Tibial artery (tissue), 4 donors: ENCODE measurements at regions not wholly inside any gene's neighbourhood (a gene's known extent, or its start where the extent isn't known, plus 50 kb on each side); places are given as distances from the start of the nearest gene placed in this dataset.

Experiments
- DNase-seq, 2 donors: peaks; one replicate each; pipeline ENCODE4 v3.0.0-alpha.2; 2019
- H3K27ac ChIP-seq, 2 donors: fragments of 200-600 bp; sonication (generic) in 1 of 2; 1 replicate in 1 of 2; 2 replicates in 1 of 2; pipeline ENCODE4 v1.5.1; 2018 to 2019; ENCODE audit warnings: mild to moderate bottlenecking in 1 of 2
- H3K27me3 ChIP-seq, 2 donors: fragments of 200-600 bp; sonication (generic) in 1 of 2; one replicate each; pipeline versions ENCODE4 v1.5.1 to v1.6.0; 2016 to 2019
- H3K36me3 ChIP-seq, 3 donors: fragments of 200-600 bp; sonication (generic) in 2 of 3; one replicate each; pipeline ENCODE4 v1.5.1; 2016 to 2019; ENCODE audit warnings: mild to moderate bottlenecking in 2 of 3
- H3K4me1 ChIP-seq, 4 donors: fragments of 200-600 bp; sonication (generic) in 2 of 4; 1 replicate in 3 of 4; 2 replicates in 1 of 4; pipeline ENCODE4 v1.5.1; 2016 to 2019
- H3K4me3 ChIP-seq, 2 donors: fragments of 200-600 bp; sonication (generic) in 1 of 2; 1 replicate in 1 of 2; 2 replicates in 1 of 2; pipeline ENCODE4 v1.5.1; 2018 to 2019; ENCODE audit warnings: mild to moderate bottlenecking in 2 of 2
- H3K9me3 ChIP-seq, 3 donors: fragments of 200-600 bp; sonication (generic) in 1 of 3; one replicate each; pipeline ENCODE4 v1.5.1; 2016 to 2019
- CTCF ChIP-seq, 2 experiments: fragments of 200-600 bp in 1 of 2; fragments of 450-650 bp in 1 of 2; IDR thresholded peaks; one replicate each; pipeline ENCODE4 v1.5.1; 2017 to 2019; ENCODE audit warnings: antibody characterized with exemption in 2 of 2, mild to moderate bottlenecking in 1 of 2, moderate library complexity in 1 of 2
- intact Hi-C: fragments of 100-400 bp; cut with DNase I; formaldehyde crosslinking; loops from one replicate; pipeline ENCODE4 v1.15.0; 2023; ENCODE audit warnings: low total_unique reads

DNA sequence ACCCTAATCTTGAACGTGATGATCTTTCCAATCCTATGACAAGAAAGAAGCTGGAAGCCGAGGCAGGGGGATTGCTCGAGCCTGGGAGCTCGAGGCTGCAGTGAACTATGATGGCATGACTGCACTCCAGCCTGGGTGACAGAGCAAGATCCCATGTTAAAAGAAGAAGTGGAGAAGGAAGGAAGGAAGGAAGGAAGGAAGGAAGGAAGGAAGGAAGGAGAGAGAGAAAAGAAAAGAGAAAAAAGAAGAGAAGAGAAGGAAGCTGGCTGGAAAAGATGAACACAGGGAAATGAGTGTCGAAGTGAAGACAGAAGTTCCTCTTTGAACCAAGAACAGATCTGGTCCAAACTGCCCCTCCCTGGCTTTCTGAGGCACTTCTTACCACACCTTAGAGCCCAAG lies 100.5 kb upstream of the PRNP start:
- intact Hi-C loops = no loop called here
- no peak for TF ChIP-seq CTCF (IDR thresholded peaks at IDR 0.05)
- Histone ChIP-seq H3K4me3 (no peak overlapping the region), H3K9me3 (no peaks in the 10 kb centered on the region), H3K27me3 (peaks cover 0 to 2% of the 10 kb centered on the region in 2 donors), H3K4me1 (no peaks in the 10 kb centered on the region), H3K36me3 (no peaks in the 10 kb centered on the region), H3K27ac (no peak overlapping the region)
- DNase-seq = no peak

DNA sequence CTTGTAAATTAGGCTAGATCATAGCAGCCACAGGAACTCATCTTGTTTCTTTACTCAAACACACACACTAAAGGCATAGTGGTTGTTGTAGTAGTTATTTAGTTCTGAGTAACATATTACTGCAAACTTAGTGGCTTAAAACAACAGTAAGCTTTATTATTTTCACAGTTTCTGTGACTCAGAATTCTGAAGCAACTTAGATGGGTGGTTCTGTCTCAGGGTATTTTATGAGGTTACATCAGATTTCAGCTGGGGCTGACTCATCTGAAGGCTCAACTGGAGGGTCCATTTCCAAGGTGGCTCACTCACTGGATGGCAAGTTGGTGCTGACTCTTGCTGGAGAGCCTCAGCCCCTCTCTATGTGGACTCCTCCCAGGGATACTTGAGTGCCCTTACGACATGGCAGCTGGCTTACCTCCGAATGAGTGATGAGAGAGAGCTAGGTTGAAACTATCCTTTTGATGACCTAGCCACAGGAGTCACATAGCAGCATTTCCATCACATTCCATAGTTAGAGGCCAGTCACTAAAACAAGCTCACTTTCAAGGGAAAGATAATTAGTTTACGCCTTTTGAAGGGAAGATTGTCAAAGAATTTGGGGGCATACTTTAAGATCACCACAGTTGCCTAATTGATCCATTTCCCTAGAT lies 101.0 kb upstream of the PRNP start:
- H3K27me3 ChIP-seq = peaks cover 0 to 2% of the 10 kb centered on the region in 2 donors
- no peak overlapping the region for H3K27ac ChIP-seq
- no peak overlapping the region for H3K4me3 ChIP-seq
- DNase-seq = no peak
- H3K9me3 ChIP-seq = no peaks in the 10 kb centered on the region
- H3K4me1 ChIP-seq = no peaks in the 10 kb centered on the region
- H3K36me3 ChIP-seq = no peaks in the 10 kb centered on the region
- no peak for TF ChIP-seq CTCF (IDR thresholded peaks at IDR 0.05)
- intact Hi-C loops = no loop called here

DNA sequence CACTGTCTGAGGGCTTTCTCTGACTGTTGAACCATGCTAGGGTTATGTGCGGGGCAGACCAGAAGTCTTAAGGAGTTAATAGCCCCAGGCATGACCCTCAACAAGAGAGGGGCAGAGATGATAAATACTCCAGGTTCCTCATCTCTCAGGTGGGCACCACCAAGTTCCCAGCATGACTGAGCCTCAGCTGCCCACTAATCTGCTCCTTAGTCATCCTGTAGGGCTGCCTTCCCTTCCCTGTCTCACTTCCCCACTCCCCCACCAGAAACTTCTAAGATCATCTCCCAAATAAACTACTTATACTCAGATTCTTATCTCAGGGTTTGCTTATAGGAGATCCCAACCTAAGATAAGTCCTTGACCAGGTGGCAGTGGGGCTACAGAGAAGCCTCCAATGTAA lies 101.7 kb upstream of the PRNP start:
- Histone ChIP-seq H3K27ac (no peak overlapping the region), H3K4me3 (no peak overlapping the region), H3K4me1 (no peaks in the 10 kb centered on the region), H3K36me3 (no peaks in the 10 kb centered on the region), H3K9me3 (no peaks in the 10 kb centered on the region), H3K27me3 (peaks cover 0 to 2% of the 10 kb centered on the region in 2 donors)
- intact Hi-C loops = no loop called here
- no peak for TF ChIP-seq CTCF (IDR thresholded peaks at IDR 0.05)
- no peak for DNase-seq

- Histone ChIP-seq H3K4me3 (no peak overlapping the region), H3K9me3 (no peaks in the 10 kb centered on the region), H3K36me3 (no peaks in the 10 kb centered on the region), H3K27ac (no peak overlapping the region), H3K4me1 (no peaks in the 10 kb centered on the region), H3K27me3 (peaks cover 0 to 2% of the 10 kb centered on the region in 2 donors)
- DNase-seq = no peak
- intact Hi-C loops = no loop called here
- no peak for TF ChIP-seq CTCF (IDR thresholded peaks at IDR 0.05)
Observed at GRCh38 chr20:4581838-4582237, 104.4 kb upstream of the PRNP start.

GRCh38 chr20:4578375-4578774 lies 107.9 kb upstream of the PRNP start:
- intact Hi-C loops = no loop called here
- TF ChIP-seq CTCF (IDR thresholded peaks at IDR 0.05) = no peak

GRCh38 chr20:4574356-4574690 lies 111.9 kb upstream of the PRNP start:
- Histone ChIP-seq H3K27ac (no peak overlapping the region), H3K9me3 (no peaks in the 10 kb centered on the region), H3K4me1 (peaks cover 0 to 5% (median 0%) of the 10 kb centered on the region in 4 donors), H3K27me3 (no peaks in the 10 kb centered on the region), H3K36me3 (no peaks in the 10 kb centered on the region), H3K4me3 (no peak overlapping the region)
- no peak for DNase-seq
- TF ChIP-seq CTCF (IDR thresholded peaks at IDR 0.05) = no peak
- intact Hi-C loops = no loop called here

More at GRCh38 chr20:4578375-4578774, 107.9 kb upstream of the PRNP start:
- Histone ChIP-seq H3K4me3 (no peak overlapping the region), H3K4me1 (peaks cover 0 to 5% (median 0%) of the 10 kb centered on the region in 4 donors), H3K9me3 (no peaks in the 10 kb centered on the region), H3K27me3 (peaks cover 0 to 2% of the 10 kb centered on the region in 2 donors), H3K27ac (no peak overlapping the region), H3K36me3 (no peaks in the 10 kb centered on the region)
- DNase-seq = no peak
